H9 (cell line): ENCODE measurements at regions not wholly inside any gene's neighbourhood (a gene's known extent, or its start where the extent isn't known, plus 50 kb on each side); places are given as distances from the start of the nearest gene placed in this dataset.

ENCODE experiments used
- DNase-seq: peaks from one replicate; pipeline ENCODE4 v3.0.0-alpha.2; 2017
- H2AFZ ChIP-seq: one replicate; pipeline ENCODE4 v1.6.1; 2013; ENCODE audit warnings: mild to moderate bottlenecking, low read length, control low read depth, moderate library complexity
- H2AK5ac ChIP-seq: 2 replicates; pipeline ENCODE4 v1.6.1; 2013; ENCODE audit warnings: low read length, control low read depth, mixed read lengths; ENCODE audit not compliant: insufficient read length
- H2BK120ac ChIP-seq: one replicate; pipeline ENCODE4 v1.6.1; 2013; ENCODE audit warnings: low read depth, mild to moderate bottlenecking, low read length, control low read depth, inconsistent platforms; ENCODE audit not compliant: poor library complexity, severe bottlenecking
- H2BK12ac ChIP-seq: 2 replicates; pipeline ENCODE4 v1.6.1; 2013; ENCODE audit warnings: low read length, control low read depth, mixed read lengths, low read depth; ENCODE audit not compliant: insufficient read length
- H2BK15ac ChIP-seq: 2 replicates; pipeline ENCODE4 v1.6.1; 2013; ENCODE audit warnings: low read depth, low read length, control low read depth
- H2BK20ac ChIP-seq: one replicate; pipeline ENCODE4 v1.6.1; 2013; ENCODE audit warnings: low read depth, mild to moderate bottlenecking, low read length, control low read depth, inconsistent platforms; ENCODE audit not compliant: poor library complexity, severe bottlenecking
- H2BK5ac ChIP-seq: 2 replicates; pipeline ENCODE4 v1.6.1; 2013; ENCODE audit warnings: low read length, control low read depth, mixed read lengths; ENCODE audit not compliant: insufficient read length
- H3K14ac ChIP-seq: 2 replicates; pipeline ENCODE4 v1.6.1; 2013; ENCODE audit warnings: low read length, control low read depth; ENCODE audit not compliant: insufficient read depth
- H3K18ac ChIP-seq: 2 replicates; pipeline ENCODE4 v1.6.1; 2013; ENCODE audit warnings: low read depth, mild to moderate bottlenecking, mixed read lengths, low read length, control low read depth; ENCODE audit not compliant: insufficient read length
- H3K23ac ChIP-seq: 2 replicates; pipeline ENCODE4 v1.6.1; 2013; ENCODE audit warnings: low read length, control low read depth, mixed read lengths, low read depth; ENCODE audit not compliant: insufficient read length
- H3K23me2 ChIP-seq: 2 replicates; pipeline ENCODE4 v1.6.1; 2013; ENCODE audit warnings: low read depth, mild to moderate bottlenecking, mixed read lengths, low read length, control low read depth; ENCODE audit not compliant: insufficient read length, poor library complexity, severe bottlenecking
- H3K27ac ChIP-seq: 2 replicates; pipeline ENCODE4 v1.5.1; 2013; ENCODE audit warnings: low read length, control low read depth, mixed read lengths, low read depth; ENCODE audit not compliant: insufficient read length
- H3K27me3 ChIP-seq: 2 replicates; pipeline ENCODE4 v1.6.1; 2013; ENCODE audit warnings: low read length, control low read depth, inconsistent platforms; ENCODE audit not compliant: insufficient read depth
- H3K4ac ChIP-seq: 2 replicates; pipeline ENCODE4 v1.6.1; 2013; ENCODE audit warnings: low read depth, mild to moderate bottlenecking, control low read depth, inconsistent platforms, low read length, moderate library complexity
- H3K4me1 ChIP-seq: 2 replicates; pipeline ENCODE4 v1.6.1; 2013; ENCODE audit warnings: low read length, control low read depth, inconsistent platforms; ENCODE audit not compliant: insufficient read depth
- H3K4me2 ChIP-seq: 2 replicates; pipeline ENCODE4 v1.6.1; 2013; ENCODE audit warnings: low read length, control low read depth, mixed read lengths; ENCODE audit not compliant: insufficient read length, insufficient read depth
- H3K56ac ChIP-seq: 2 replicates; pipeline ENCODE4 v1.6.1; 2013; ENCODE audit warnings: low read depth, mild to moderate bottlenecking, mixed read lengths, low read length, control low read depth; ENCODE audit not compliant: insufficient read length
- H3K79me1 ChIP-seq: 2 replicates; pipeline ENCODE4 v1.6.1; 2013; ENCODE audit warnings: low read depth, mild to moderate bottlenecking, moderate library complexity, low read length, control low read depth, inconsistent platforms; ENCODE audit not compliant: insufficient read depth, poor library complexity, severe bottlenecking
- H3K79me2 ChIP-seq: 2 replicates; pipeline ENCODE4 v1.6.1; 2013; ENCODE audit warnings: low read length, control low read depth, inconsistent platforms; ENCODE audit not compliant: insufficient read depth
- H3K9ac ChIP-seq: 2 replicates; pipeline ENCODE4 v1.6.1; 2013; ENCODE audit warnings: low read length, control low read depth, mixed read lengths; ENCODE audit not compliant: insufficient read length; ENCODE audit errors: extremely low read depth
- H3K9me3 ChIP-seq: one replicate; pipeline ENCODE4 v1.6.1; 2013; ENCODE audit warnings: low read depth, low read length, inconsistent platforms; ENCODE audit not compliant: control insufficient read depth
- H3T11ph ChIP-seq: one replicate; pipeline ENCODE4 v1.6.1; 2013; ENCODE audit warnings: mild to moderate bottlenecking, low read length, control low read depth, inconsistent platforms
- H4K20me1 ChIP-seq: one replicate; pipeline ENCODE4 v1.6.1; 2013; ENCODE audit not compliant: control insufficient read depth, insufficient read length, insufficient read depth
- H4K5ac ChIP-seq: 2 replicates; pipeline ENCODE4 v1.6.1; 2013; ENCODE audit warnings: low read depth, mild to moderate bottlenecking, mixed read lengths, low read length, control low read depth; ENCODE audit not compliant: insufficient read length
- H4K8ac ChIP-seq: replicated peaks from 2 replicates; pipeline ENCODE4 v1.6.1; 2013; ENCODE audit warnings: low read length, control low read depth, mixed read lengths, low read depth; ENCODE audit not compliant: insufficient read length
- H4K91ac ChIP-seq: 2 replicates; pipeline ENCODE4 v1.6.1; 2013; ENCODE audit warnings: low read depth, mild to moderate bottlenecking, moderate library complexity, mixed read lengths, low read length, control low read depth; ENCODE audit not compliant: insufficient read length
- H3K27ac Mint-ChIP-seq, 3 experiments: 2 replicates in 2 of 3; 3 replicates in 1 of 3; pipeline ENCODE4 v1.8.0; 2020 to 2021; ENCODE audit warnings: mixed read lengths in 3 of 3, mild to moderate bottlenecking in 1 of 3, moderate library complexity in 1 of 3
- H3K27me3 Mint-ChIP-seq: 2 replicates; pipeline ENCODE4 v1.8.0; 2021; ENCODE audit warnings: low read depth, mild to moderate bottlenecking, moderate library complexity, mixed read lengths
- H3K36me3 Mint-ChIP-seq, 3 experiments: 2 replicates in 2 of 3; 3 replicates in 1 of 3; pipeline ENCODE4 v1.8.0; 2020 to 2021; ENCODE audit warnings: low read depth in 3 of 3, mixed read lengths in 3 of 3; ENCODE audit not compliant: insufficient read depth in 1 of 3
- H3K4me1 Mint-ChIP-seq, 2 experiments: 2 replicates each; pipeline ENCODE4 v1.8.0; 2020; ENCODE audit warnings: mixed read lengths in 2 of 2
- H3K4me3 Mint-ChIP-seq, 2 experiments: 2 replicates in 1 of 2; 3 replicates in 1 of 2; pipeline ENCODE4 v1.8.0; 2020 to 2021; ENCODE audit warnings: mild to moderate bottlenecking in 2 of 2, mixed read lengths in 2 of 2, moderate library complexity in 1 of 2
- H3K9me3 Mint-ChIP-seq, 2 experiments: 2 replicates in 1 of 2; 3 replicates in 1 of 2; pipeline ENCODE4 v1.8.0; 2020; ENCODE audit warnings: mild to moderate bottlenecking in 2 of 2, mixed read lengths in 2 of 2, moderate library complexity in 1 of 2
- CTCF ChIP-seq: fragments of 200-600 bp; sonication (generic); conservative IDR thresholded peaks from 3 replicates; pipeline ENCODE4 v1.8.0; 2021; ENCODE audit warnings: antibody characterized with exemption, mild to moderate bottlenecking
- WGBS: extraction: QIAGEN DNeasy Blood & Tissue Kit; methylation state at CpG from one replicate; pipeline ENCODE4 v1.1.7; 2013; ENCODE audit warnings: missing lambda C conversion rate, low lambda C conversion rate, mixed read lengths; ENCODE audit not compliant: insufficient read length; ENCODE audit errors: extremely low coverage; 5-methylcytosine and 5-hydroxymethylcytosine counted together

GRCh38 chr18:54742120-54742519 lies 86.2 kb upstream of the RAB27B start:
- no peaks in the 10 kb centered on the region for H3K79me2 ChIP-seq
- Mint-ChIP-seq H3K4me3 (no peak overlapping the region), H3K36me3 (no peaks in the 10 kb centered on the region), H3K4me1 (no peaks in the 10 kb centered on the region), H3K27ac (no peak overlapping the region; a peak in 1 of 7 replicates), H3K9me3 (no peaks in the 10 kb centered on the region), H3K27me3 (no peaks in the 10 kb centered on the region)
- no peaks in the 10 kb centered on the region for H4K20me1 ChIP-seq
- no peak overlapping the region for H2AFZ ChIP-seq
- WGBS = no CpG with 5 or more reads among the region's 4 CpGs
- H4K5ac ChIP-seq = no peak overlapping the region
- H2BK20ac ChIP-seq = no peak overlapping the region
- H3K4me2 ChIP-seq = no peak overlapping the region
- H2BK120ac ChIP-seq = no peak overlapping the region
- no peak overlapping the region for H4K91ac ChIP-seq
- no peak overlapping the region for H2BK12ac ChIP-seq
- H2BK5ac ChIP-seq = no peak overlapping the region
- no peak overlapping the region for H3K27ac ChIP-seq
- no peaks in the 10 kb centered on the region for H3K23me2 ChIP-seq
- no peak for DNase-seq
- H3T11ph ChIP-seq = no peak overlapping the region
- H3K27me3 ChIP-seq = no peaks in the 10 kb centered on the region
- H3K23ac ChIP-seq = no peak overlapping the region
- no peak for TF ChIP-seq CTCF
- no peak overlapping the region for H3K18ac ChIP-seq
- H3K4ac ChIP-seq = no peak overlapping the region
- H3K4me1 ChIP-seq = no peaks in the 10 kb centered on the region
- H3K79me1 ChIP-seq = no peaks in the 10 kb centered on the region
- H2BK15ac ChIP-seq = no peak overlapping the region
- no peak overlapping the region for H3K56ac ChIP-seq
- H2AK5ac ChIP-seq = no peak overlapping the region
- no peak overlapping the region for H4K8ac ChIP-seq
- no peak overlapping the region for H3K9ac ChIP-seq
- H3K14ac ChIP-seq = no peak overlapping the region
- no peaks in the 10 kb centered on the region for H3K9me3 ChIP-seq
